Smooth muscle cell (in vitro differentiated cells): ENCODE measurements at regions not wholly inside any gene's neighbourhood (a gene's known extent, or its start where the extent isn't known, plus 50 kb on each side); places are given as distances from the start of the nearest gene placed in this dataset.

Experiments
- DNase-seq: peaks from one replicate; lab custom pipeline; 2025; ENCODE audit not compliant: unreplicated experiment; lab: John Stamatoyannopoulos, UW
- H2AFZ ChIP-seq: fragments of 200-600 bp; sonication (generic); 2 replicates; pipeline ENCODE4 v1.6.0; 2016; ENCODE audit warnings: antibody characterized with exemption, low read depth, mild to moderate bottlenecking
- H3F3A ChIP-seq: fragments of 200-600 bp; sonication (generic); 2 replicates; pipeline ENCODE4 v1.6.0; 2017; ENCODE audit warnings: antibody characterized with exemption, low read depth
- H3K27ac ChIP-seq: fragments of 200-600 bp; sonication (generic); 2 replicates; pipeline ENCODE4 v1.5.1; 2016; ENCODE audit warnings: low read depth, mild to moderate bottlenecking
- H3K27me3 ChIP-seq: fragments of 200-600 bp; sonication (generic); 2 replicates; pipeline ENCODE4 v1.6.1; 2016; ENCODE audit warnings: low read depth, mild to moderate bottlenecking
- H3K36me3 ChIP-seq: fragments of 200-600 bp; sonication (generic); 2 replicates; pipeline ENCODE4 v1.5.1; 2016; ENCODE audit warnings: low read depth
- H3K4me1 ChIP-seq: fragments of 200-600 bp; sonication (generic); 2 replicates; pipeline ENCODE4 v1.5.1; 2016; ENCODE audit warnings: low read depth
- H3K4me2 ChIP-seq: fragments of 200-600 bp; sonication (generic); 2 replicates; pipeline ENCODE4 v1.6.0; 2016; ENCODE audit warnings: mild to moderate bottlenecking
- H3K4me3 ChIP-seq: fragments of 200-600 bp; sonication (generic); 2 replicates; pipeline ENCODE4 v1.5.1; 2016; ENCODE audit warnings: mild to moderate bottlenecking
- H3K79me2 ChIP-seq: fragments of 200-600 bp; sonication (generic); 2 replicates; pipeline ENCODE4 v1.6.0; 2016; ENCODE audit warnings: low read depth, mild to moderate bottlenecking
- H3K9ac ChIP-seq: fragments of 200-600 bp; sonication (generic); 2 replicates; pipeline ENCODE4 v1.6.0; 2016; ENCODE audit warnings: low read depth
- H3K9me3 ChIP-seq: fragments of 200-600 bp; sonication (generic); replicated peaks from 2 replicates; pipeline ENCODE4 v1.5.1; 2016; ENCODE audit warnings: low read depth
- H4K20me1 ChIP-seq: fragments of 200-600 bp; sonication (generic); 2 replicates; pipeline ENCODE4 v1.6.0; 2016; ENCODE audit warnings: low read depth
- WGBS: methylation state at CpG from one replicate; pipeline ENCODE4 v1.1.7; 2016; ENCODE audit warnings: low lambda C conversion rate; 5-methylcytosine and 5-hydroxymethylcytosine counted together
- TF ChIP-seq, protein P1 (sequence below): fragments of 200-600 bp; sonication (generic); IDR thresholded peaks from 2 replicates; pipeline ENCODE4 v1.5.1; 2017; ENCODE audit warnings: borderline replicate concordance, mild to moderate bottlenecking, antibody characterized with exemption; ENCODE audit not compliant: insufficient read depth, poor library complexity, severe bottlenecking

DNA sequence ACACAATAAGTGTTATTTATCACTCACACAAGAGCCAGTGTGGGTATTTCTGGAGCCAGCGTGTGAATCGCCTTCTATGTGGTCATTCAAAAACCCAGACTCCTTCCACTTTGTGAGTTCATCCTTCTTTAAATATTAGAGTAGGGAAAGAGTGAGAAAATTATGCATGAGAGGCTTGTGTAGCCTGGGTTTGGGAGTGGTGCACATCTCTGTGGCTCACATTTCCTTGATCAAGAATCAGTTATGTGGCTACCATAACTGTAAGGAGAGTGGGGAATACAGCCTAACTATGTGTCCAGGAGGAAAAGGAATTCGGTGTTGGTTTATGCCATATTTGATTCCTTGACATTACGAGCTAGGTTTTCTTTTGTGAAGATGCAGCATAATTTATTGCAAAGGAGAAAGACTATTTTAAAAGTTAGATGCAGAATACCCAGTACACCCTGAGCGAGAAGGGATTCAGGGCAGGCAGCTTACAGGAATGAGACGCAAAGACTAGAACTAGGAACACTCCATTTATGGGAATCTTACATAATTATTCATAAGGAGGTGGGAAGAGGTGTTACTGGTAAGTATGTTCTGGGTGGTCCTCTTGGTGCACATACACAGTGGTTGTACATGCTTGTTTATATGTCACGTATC is 638.5 kb downstream of the COL12A1 start:
- Histone ChIP-seq H3K27ac (no peak overlapping the region), H3K4me2 (no peak overlapping the region), H3K4me3 (no peak overlapping the region), H3K36me3 (no peaks in the 10 kb centered on the region), H3K4me1 (peaks cover 6% of the 10 kb centered on the region), H3K9ac (no peak overlapping the region), H3F3A (no peaks in the 10 kb centered on the region), H3K9me3 (no peaks in the 10 kb centered on the region), H4K20me1 (no peaks in the 10 kb centered on the region), H2AFZ (no peak overlapping the region), H3K79me2 (no peaks in the 10 kb centered on the region), H3K27me3 (no peaks in the 10 kb centered on the region)
- 85% methylated on average over 7 of the region's 7 CpGs for WGBS
- DNase-seq = no peak
- TF ChIP-seq, protein P1, sequence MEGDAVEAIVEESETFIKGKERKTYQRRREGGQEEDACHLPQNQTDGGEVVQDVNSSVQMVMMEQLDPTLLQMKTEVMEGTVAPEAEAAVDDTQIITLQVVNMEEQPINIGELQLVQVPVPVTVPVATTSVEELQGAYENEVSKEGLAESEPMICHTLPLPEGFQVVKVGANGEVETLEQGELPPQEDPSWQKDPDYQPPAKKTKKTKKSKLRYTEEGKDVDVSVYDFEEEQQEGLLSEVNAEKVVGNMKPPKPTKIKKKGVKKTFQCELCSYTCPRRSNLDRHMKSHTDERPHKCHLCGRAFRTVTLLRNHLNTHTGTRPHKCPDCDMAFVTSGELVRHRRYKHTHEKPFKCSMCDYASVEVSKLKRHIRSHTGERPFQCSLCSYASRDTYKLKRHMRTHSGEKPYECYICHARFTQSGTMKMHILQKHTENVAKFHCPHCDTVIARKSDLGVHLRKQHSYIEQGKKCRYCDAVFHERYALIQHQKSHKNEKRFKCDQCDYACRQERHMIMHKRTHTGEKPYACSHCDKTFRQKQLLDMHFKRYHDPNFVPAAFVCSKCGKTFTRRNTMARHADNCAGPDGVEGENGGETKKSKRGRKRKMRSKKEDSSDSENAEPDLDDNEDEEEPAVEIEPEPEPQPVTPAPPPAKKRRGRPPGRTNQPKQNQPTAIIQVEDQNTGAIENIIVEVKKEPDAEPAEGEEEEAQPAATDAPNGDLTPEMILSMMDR = no peak

DNA sequence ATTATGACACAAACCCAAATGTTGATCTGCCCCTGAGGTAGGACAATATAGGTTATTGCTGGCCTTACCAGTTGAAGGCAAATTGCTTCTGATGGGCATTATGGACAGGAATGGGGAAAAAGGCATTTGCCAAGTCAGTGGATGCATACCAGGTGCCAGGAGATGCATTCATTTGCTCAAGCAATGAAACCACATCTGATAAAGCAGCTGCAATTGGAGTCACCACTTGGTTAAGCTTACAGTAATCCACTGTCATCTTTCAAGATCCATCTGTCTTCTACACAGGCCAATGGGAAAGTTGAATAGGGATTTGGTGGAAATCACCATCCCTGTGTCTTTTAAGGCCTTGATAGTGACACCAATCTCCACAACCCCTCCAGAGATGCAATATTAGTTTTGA is 648.6 kb downstream of the COL12A1 start:
- no peak for DNase-seq
- no peaks in the 10 kb centered on the region for H4K20me1 ChIP-seq
- no peak overlapping the region for H3K9ac ChIP-seq
- TF ChIP-seq, protein P1 = no peak
- no peak overlapping the region for H3K27ac ChIP-seq
- no peaks in the 10 kb centered on the region for H3F3A ChIP-seq
- no peaks in the 10 kb centered on the region for H3K4me1 ChIP-seq
- H3K79me2 ChIP-seq = no peaks in the 10 kb centered on the region
- H3K4me2 ChIP-seq = no peak overlapping the region
- no peak overlapping the region for H2AFZ ChIP-seq
- H3K9me3 ChIP-seq = no peaks in the 10 kb centered on the region
- H3K36me3 ChIP-seq = no peaks in the 10 kb centered on the region
- no peak overlapping the region for H3K4me3 ChIP-seq
- H3K27me3 ChIP-seq = no peaks in the 10 kb centered on the region

DNA sequence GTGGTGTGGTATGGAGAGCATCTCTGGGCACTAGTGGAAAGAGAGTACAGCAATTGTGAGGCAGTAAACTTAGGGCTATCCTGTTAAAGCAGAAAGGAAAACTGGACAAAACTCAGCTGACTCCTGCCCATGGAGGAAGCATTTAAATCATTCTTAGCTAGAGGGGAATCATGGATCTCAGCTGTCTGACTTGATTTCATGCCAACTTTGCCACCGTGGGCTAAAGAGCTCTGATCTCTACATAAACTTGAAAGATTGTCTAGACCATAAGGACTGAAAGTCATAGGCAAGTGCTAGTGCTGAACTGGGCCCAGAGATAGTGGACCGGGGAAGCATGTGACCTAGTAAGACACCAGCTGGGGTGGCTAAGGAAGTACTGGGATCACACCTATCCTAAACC is 651.8 kb downstream of the COL12A1 start:
- no peak for DNase-seq
- H3K27ac ChIP-seq = no peak overlapping the region

DNA sequence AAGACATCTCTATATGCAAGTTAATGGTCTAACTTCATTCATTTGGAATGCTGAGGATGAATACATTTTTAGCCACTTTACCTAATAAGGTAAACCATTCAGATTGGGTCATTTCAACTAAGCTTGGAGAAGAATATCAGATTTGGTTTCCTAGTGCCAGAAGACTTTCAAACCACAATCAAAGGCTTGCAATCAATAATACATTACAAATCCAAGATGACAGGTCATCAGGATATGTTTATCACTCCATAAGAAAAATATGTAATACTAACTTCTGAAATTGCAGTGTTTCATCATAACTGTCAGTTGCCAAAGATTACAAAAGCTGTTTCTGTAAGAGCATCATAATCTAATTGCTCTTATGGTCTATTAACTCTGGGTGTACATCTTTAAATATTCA is 654.0 kb downstream of the COL12A1 start:
- Histone ChIP-seq H3K4me2 (no peak overlapping the region), H3K27me3 (no peaks in the 10 kb centered on the region)

More for the DNA sequence above, 651.8 kb downstream of the COL12A1 start:
- Histone ChIP-seq H4K20me1 (no peaks in the 10 kb centered on the region), H3K4me1 (no peaks in the 10 kb centered on the region), H3K27me3 (no peaks in the 10 kb centered on the region), H3K9me3 (no peaks in the 10 kb centered on the region), H3K36me3 (no peaks in the 10 kb centered on the region), H3K79me2 (no peaks in the 10 kb centered on the region), H2AFZ (no peak overlapping the region), H3K9ac (no peak overlapping the region), H3K4me2 (no peak overlapping the region), H3F3A (no peaks in the 10 kb centered on the region), H3K4me3 (no peak overlapping the region)
- WGBS = 89% methylated on average over 2 of the region's 2 CpGs
- TF ChIP-seq, protein P1 = no peak

More for the DNA sequence above, 654.0 kb downstream of the COL12A1 start:
- TF ChIP-seq, protein P1 = no peak
- no peaks in the 10 kb centered on the region for H4K20me1 ChIP-seq
- H3K36me3 ChIP-seq = no peaks in the 10 kb centered on the region
- H2AFZ ChIP-seq = no peak overlapping the region
- no peaks in the 10 kb centered on the region for H3K9me3 ChIP-seq
- no peak for DNase-seq
- H3K27ac ChIP-seq = no peak overlapping the region
- no peaks in the 10 kb centered on the region for H3K79me2 ChIP-seq
- H3K4me3 ChIP-seq = no peak overlapping the region
- H3K9ac ChIP-seq = no peak overlapping the region
- H3F3A ChIP-seq = no peaks in the 10 kb centered on the region
- no peaks in the 10 kb centered on the region for H3K4me1 ChIP-seq
